ENCODE measurements at regions not wholly inside any gene's neighbourhood (a gene's known extent, or its start where the extent isn't known, plus 50 kb on each side); places are given as distances from the start of the nearest gene placed in this dataset.

DNA sequence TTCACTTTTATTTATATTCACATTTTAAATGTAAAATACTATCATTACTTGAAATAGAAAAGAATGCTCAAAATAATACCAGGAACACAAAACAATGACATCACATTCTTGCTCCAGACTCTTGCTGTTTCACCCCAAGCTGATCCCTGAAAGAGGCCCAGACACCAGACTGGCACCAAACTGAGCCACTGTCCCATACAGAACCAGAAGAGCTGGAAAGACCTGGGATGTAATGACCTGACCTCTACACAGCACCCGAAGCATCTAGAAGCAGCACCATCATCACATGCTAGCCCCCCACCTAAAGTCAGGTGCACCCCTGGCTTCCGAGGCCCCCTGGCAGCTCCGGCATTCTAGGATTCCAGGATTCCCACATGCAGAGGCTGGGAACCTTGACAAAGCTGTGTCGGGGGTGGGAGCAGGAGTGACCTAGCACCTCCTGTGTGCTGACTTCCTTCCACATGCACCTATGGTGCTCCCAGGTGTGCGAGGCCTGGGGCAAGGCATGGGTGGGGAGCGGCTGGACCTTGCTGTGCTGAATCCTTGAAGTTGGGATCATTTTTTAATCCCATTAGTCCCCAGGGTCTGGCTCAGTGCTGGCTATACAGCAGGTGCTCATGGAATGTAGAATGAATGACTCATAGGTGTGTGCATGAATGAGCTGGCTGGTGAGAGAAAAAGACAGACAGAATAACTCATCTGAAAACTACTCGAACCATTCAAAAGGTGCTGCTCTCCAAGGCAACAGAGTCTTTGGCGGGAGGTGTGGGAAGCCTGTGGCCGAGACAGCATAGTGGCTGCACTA, 144.7 kb upstream of the IQSEC1 start:
- TF ChIP-seq, protein P1, sequence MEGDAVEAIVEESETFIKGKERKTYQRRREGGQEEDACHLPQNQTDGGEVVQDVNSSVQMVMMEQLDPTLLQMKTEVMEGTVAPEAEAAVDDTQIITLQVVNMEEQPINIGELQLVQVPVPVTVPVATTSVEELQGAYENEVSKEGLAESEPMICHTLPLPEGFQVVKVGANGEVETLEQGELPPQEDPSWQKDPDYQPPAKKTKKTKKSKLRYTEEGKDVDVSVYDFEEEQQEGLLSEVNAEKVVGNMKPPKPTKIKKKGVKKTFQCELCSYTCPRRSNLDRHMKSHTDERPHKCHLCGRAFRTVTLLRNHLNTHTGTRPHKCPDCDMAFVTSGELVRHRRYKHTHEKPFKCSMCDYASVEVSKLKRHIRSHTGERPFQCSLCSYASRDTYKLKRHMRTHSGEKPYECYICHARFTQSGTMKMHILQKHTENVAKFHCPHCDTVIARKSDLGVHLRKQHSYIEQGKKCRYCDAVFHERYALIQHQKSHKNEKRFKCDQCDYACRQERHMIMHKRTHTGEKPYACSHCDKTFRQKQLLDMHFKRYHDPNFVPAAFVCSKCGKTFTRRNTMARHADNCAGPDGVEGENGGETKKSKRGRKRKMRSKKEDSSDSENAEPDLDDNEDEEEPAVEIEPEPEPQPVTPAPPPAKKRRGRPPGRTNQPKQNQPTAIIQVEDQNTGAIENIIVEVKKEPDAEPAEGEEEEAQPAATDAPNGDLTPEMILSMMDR (IDR thresholded peaks at IDR 0.05; ENCODE audit: insufficient read depth, low read length, poor library complexity, severe bottlenecking), result no peak
- no peak for TF ChIP-seq EZH2phosphoT487 (conservative IDR thresholded peaks at IDR 0.05; ENCODE audit: low read length)

Measured in SU-DHL-6 (cell line).